Neural cell (in vitro differentiated cells): ENCODE measurements at regions not wholly inside any gene's neighbourhood (a gene's known extent, or its start where the extent isn't known, plus 50 kb on each side); places are given as distances from the start of the nearest gene placed in this dataset.

Experiments used
- EP300 ChIP-seq: fragments of 450-650 bp; conservative IDR thresholded peaks from 2 replicates; pipeline ENCODE4 v1.6.1; 2014; ENCODE audit warnings: antibody characterized with exemption, mild to moderate bottlenecking, moderate library complexity; ENCODE audit not compliant: poor library complexity, severe bottlenecking
- EZH2 ChIP-seq: fragments of 200-600, 300-800 bp; shearing (Covaris generic), sonication (generic); IDR thresholded peaks from 2 replicates; pipeline ENCODE4 v1.6.1; 2014; ENCODE audit warnings: antibody characterized with exemption, low read length, borderline replicate concordance, mild to moderate bottlenecking; ENCODE audit not compliant: insufficient read depth, poor library complexity, severe bottlenecking
- MXI1 ChIP-seq: fragments of 450-650 bp; conservative IDR thresholded peaks from 2 replicates; pipeline ENCODE4 v1.6.1; 2014; ENCODE audit warnings: antibody characterized with exemption, mild to moderate bottlenecking; ENCODE audit not compliant: poor library complexity, severe bottlenecking
- POLR2AphosphoS5 ChIP-seq: IDR thresholded peaks from 2 replicates; pipeline ENCODE4 v1.6.1; 2012
- SMC3 ChIP-seq: fragments of 450-650 bp; conservative IDR thresholded peaks from 2 replicates; pipeline ENCODE4 v1.6.1; 2014; ENCODE audit warnings: antibody characterized with exemption, mild to moderate bottlenecking, moderate library complexity; ENCODE audit not compliant: poor library complexity
- TAF1 ChIP-seq: IDR thresholded peaks from 2 replicates; pipeline ENCODE4 v1.6.1; 2012; ENCODE audit warnings: low read depth
- TF ChIP-seq, protein P1 (sequence below): fragments of 450-650 bp; IDR thresholded peaks from 2 replicates; pipeline ENCODE4 v1.5.1; 2014; ENCODE audit warnings: antibody characterized with exemption, mild to moderate bottlenecking, moderate library complexity; ENCODE audit not compliant: poor library complexity, severe bottlenecking

GRCh38 chr6:132187816-132188215, 213.5 kb downstream of the MOXD1 start:
- TF ChIP-seq, protein P1, sequence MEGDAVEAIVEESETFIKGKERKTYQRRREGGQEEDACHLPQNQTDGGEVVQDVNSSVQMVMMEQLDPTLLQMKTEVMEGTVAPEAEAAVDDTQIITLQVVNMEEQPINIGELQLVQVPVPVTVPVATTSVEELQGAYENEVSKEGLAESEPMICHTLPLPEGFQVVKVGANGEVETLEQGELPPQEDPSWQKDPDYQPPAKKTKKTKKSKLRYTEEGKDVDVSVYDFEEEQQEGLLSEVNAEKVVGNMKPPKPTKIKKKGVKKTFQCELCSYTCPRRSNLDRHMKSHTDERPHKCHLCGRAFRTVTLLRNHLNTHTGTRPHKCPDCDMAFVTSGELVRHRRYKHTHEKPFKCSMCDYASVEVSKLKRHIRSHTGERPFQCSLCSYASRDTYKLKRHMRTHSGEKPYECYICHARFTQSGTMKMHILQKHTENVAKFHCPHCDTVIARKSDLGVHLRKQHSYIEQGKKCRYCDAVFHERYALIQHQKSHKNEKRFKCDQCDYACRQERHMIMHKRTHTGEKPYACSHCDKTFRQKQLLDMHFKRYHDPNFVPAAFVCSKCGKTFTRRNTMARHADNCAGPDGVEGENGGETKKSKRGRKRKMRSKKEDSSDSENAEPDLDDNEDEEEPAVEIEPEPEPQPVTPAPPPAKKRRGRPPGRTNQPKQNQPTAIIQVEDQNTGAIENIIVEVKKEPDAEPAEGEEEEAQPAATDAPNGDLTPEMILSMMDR: no peak
- no peak for TF ChIP-seq POLR2AphosphoS5
- TF ChIP-seq TAF1: no peak
- TF ChIP-seq EP300: no peak
- no peak for TF ChIP-seq EZH2
- TF ChIP-seq SMC3: no peak
- TF ChIP-seq MXI1: no peak
